ENCODE measurements at regions not wholly inside any gene's neighbourhood (a gene's known extent, or its start where the extent isn't known, plus 50 kb on each side); places are given as distances from the start of the nearest gene placed in this dataset.
"Not testable (repeated sequence)": the region's sequence is repeated elsewhere in the genome, so short reads cannot be mapped to it uniquely, and the experiment has no call there.

GRCh38 chr16:33636760-33637159, 177.3 kb downstream of the TP53TG3F start:
- not testable (repeated sequence) for TF ChIP-seq CTCF, POLR2A (IDR thresholded peaks at IDR 0.05)
